Vagina (tissue), 2 donors: ENCODE measurements at regions not wholly inside any gene's neighbourhood (a gene's known extent, or its start where the extent isn't known, plus 50 kb on each side); places are given as distances from the start of the nearest gene placed in this dataset.

Source experiments
- POLR2A ChIP-seq, 2 donors: fragments of 450-650 bp; IDR thresholded peaks; one replicate each; pipeline ENCODE4 v1.6.1; 2017; ENCODE audit warnings: antibody characterized with exemption in 2 of 2, mild to moderate bottlenecking in 2 of 2, moderate library complexity in 2 of 2
- POLR2AphosphoS5 ChIP-seq, 2 donors: sonication (generic); formaldehyde crosslinking; IDR thresholded peaks; one replicate each; pipeline ENCODE4 v1.9.0; 2017; ENCODE audit warnings: antibody characterized with exemption in 2 of 2, mild to moderate bottlenecking in 2 of 2, low read depth in 1 of 2; ENCODE audit not compliant: insufficient read depth in 1 of 2
- TF ChIP-seq, protein P1 (sequence below), 3 experiments: fragments of 450-650 bp in 2 of 3; fragments of 200-600 bp in 1 of 3; sonication (generic) in 1 of 3; IDR thresholded peaks; one replicate each; pipeline ENCODE4 v1.5.1; 2017 to 2019; ENCODE audit warnings: antibody characterized with exemption in 3 of 3, mild to moderate bottlenecking in 2 of 3, moderate library complexity in 2 of 3

GRCh38 chr13:26477681-26478080 lies 79.8 kb upstream of the WASF3 start:
- TF ChIP-seq, protein P1, sequence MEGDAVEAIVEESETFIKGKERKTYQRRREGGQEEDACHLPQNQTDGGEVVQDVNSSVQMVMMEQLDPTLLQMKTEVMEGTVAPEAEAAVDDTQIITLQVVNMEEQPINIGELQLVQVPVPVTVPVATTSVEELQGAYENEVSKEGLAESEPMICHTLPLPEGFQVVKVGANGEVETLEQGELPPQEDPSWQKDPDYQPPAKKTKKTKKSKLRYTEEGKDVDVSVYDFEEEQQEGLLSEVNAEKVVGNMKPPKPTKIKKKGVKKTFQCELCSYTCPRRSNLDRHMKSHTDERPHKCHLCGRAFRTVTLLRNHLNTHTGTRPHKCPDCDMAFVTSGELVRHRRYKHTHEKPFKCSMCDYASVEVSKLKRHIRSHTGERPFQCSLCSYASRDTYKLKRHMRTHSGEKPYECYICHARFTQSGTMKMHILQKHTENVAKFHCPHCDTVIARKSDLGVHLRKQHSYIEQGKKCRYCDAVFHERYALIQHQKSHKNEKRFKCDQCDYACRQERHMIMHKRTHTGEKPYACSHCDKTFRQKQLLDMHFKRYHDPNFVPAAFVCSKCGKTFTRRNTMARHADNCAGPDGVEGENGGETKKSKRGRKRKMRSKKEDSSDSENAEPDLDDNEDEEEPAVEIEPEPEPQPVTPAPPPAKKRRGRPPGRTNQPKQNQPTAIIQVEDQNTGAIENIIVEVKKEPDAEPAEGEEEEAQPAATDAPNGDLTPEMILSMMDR (IDR thresholded peaks at IDR 0.05), result no peak
- TF ChIP-seq POLR2AphosphoS5 (IDR thresholded peaks at IDR 0.05; ENCODE audit: insufficient read depth in 1 of 2, low read depth in 1 of 2) (no peak), POLR2A (IDR thresholded peaks at IDR 0.05) (no peak)
